Gastrocnemius medialis (tissue), 4 donors: ENCODE measurements at regions not wholly inside any gene's neighbourhood (a gene's known extent, or its start where the extent isn't known, plus 50 kb on each side); places are given as distances from the start of the nearest gene placed in this dataset.

ENCODE experiments used
- POLR2A ChIP-seq, 2 donors: fragments of 450-650 bp; IDR thresholded peaks; one replicate each; pipeline ENCODE4 v1.6.1; 2017; ENCODE audit warnings: antibody characterized with exemption in 2 of 2, mild to moderate bottlenecking in 2 of 2, moderate library complexity in 2 of 2
- TF ChIP-seq, protein P1 (sequence below), 5 experiments: fragments of 450-650 bp in 3 of 5; fragments of 200-600 bp in 2 of 5; sonication (generic) in 2 of 5; IDR thresholded peaks in 4 of 5; conservative IDR thresholded peaks in 1 of 5; 1 replicate in 4 of 5; 2 replicates in 1 of 5; pipeline ENCODE4 v1.5.1; 2016 to 2019; ENCODE audit warnings: antibody characterized with exemption in 5 of 5, mild to moderate bottlenecking in 3 of 5, moderate library complexity in 3 of 5

DNA sequence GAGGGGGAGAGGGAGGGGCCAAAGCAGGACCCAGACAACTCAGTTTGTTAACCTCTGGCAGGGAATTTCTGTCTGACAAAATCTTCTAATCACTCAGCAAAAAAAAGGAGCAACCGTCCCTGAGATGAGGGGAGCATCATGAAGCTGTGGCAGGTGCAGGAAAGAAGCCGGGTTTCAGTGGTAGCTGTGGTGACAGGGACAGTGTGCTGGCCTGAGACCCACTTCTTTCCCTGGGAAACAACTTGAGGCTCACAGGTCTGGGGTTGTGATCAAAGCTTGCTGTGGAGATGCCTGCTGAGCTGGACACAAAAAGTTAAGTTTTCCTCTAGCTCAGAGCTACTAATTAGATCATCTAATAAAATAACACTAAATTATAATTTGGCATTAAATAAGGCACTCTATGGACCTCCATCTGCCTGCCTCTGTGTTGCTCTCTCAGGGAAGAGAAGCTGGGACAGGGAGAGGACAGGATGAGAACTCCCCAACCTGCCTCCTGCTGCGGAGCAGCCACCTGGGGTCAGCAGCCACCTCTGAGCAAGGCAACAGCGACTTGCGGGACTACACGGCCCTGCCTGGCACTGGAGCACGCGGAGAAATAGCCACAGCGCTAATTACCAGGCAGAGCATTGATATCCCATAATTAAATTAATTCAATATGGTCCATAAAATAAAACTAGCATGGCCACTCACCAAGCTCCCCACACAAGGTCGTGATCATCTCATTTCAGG, 104.6 kb upstream of the TEX51 start:
- TF ChIP-seq, protein P1, sequence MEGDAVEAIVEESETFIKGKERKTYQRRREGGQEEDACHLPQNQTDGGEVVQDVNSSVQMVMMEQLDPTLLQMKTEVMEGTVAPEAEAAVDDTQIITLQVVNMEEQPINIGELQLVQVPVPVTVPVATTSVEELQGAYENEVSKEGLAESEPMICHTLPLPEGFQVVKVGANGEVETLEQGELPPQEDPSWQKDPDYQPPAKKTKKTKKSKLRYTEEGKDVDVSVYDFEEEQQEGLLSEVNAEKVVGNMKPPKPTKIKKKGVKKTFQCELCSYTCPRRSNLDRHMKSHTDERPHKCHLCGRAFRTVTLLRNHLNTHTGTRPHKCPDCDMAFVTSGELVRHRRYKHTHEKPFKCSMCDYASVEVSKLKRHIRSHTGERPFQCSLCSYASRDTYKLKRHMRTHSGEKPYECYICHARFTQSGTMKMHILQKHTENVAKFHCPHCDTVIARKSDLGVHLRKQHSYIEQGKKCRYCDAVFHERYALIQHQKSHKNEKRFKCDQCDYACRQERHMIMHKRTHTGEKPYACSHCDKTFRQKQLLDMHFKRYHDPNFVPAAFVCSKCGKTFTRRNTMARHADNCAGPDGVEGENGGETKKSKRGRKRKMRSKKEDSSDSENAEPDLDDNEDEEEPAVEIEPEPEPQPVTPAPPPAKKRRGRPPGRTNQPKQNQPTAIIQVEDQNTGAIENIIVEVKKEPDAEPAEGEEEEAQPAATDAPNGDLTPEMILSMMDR (IDR thresholded peaks at IDR 0.05 in 4 of 5, conservative IDR thresholded peaks at IDR 0.05 in 1 of 5) = no peak
- TF ChIP-seq POLR2A (IDR thresholded peaks at IDR 0.05) = no peak
